ENCODE measurements at regions not wholly inside any gene's neighbourhood (a gene's known extent, or its start where the extent isn't known, plus 50 kb on each side); places are given as distances from the start of the nearest gene placed in this dataset.

- TF ChIP-seq CTCF (IDR thresholded peaks at IDR 0.05; ENCODE audit: low read depth, low read length, missing input control), result no peak
- TF ChIP-seq REST (IDR thresholded peaks at IDR 0.05), result no peak
- no peak for TF ChIP-seq JUND (IDR thresholded peaks at IDR 0.05)
- no peak for TF ChIP-seq RAD21 (IDR thresholded peaks at IDR 0.05)
- no peak for TF ChIP-seq NR2F2 (IDR thresholded peaks at IDR 0.05)
- no peak for TF ChIP-seq TAF1 (conservative IDR thresholded peaks at IDR 0.05)
- TF ChIP-seq YY1 (IDR thresholded peaks at IDR 0.05), result no peak
- TF ChIP-seq GABPA (IDR thresholded peaks at IDR 0.05 in 1 of 2, conservative IDR thresholded peaks at IDR 0.05 in 1 of 2), result no peak
- no peak for TF ChIP-seq MAX (IDR thresholded peaks at IDR 0.05)
These were observed 73.8 kb upstream of the FAM98A start for GRCh38 chr2:33672896-33673295.
